Adrenal gland (tissue), 9 donors: ENCODE measurements at regions not wholly inside any gene's neighbourhood (a gene's known extent, or its start where the extent isn't known, plus 50 kb on each side); places are given as distances from the start of the nearest gene placed in this dataset.

Source experiments
- DNase-seq, 7 donors: peaks; one replicate each; pipeline ENCODE4 v3.0.0-alpha.2; 2019 to 2020
- H3K27ac ChIP-seq, 5 donors: fragments of 200-600 bp; sonication (generic) in 4 of 5; 1 replicate in 3 of 5; 2 replicates in 2 of 5; pipeline versions ENCODE4 v1.5.1 to v1.8.0; 2016 to 2020; ENCODE audit warnings: mild to moderate bottlenecking in 1 of 5
- H3K27me3 ChIP-seq: fragments of 200-600 bp; 2 replicates; pipeline ENCODE4 v1.8.0; 2021
- H3K36me3 ChIP-seq, 2 donors: fragments of 200-600 bp; replicated peaks in 1 of 2; 1 replicate in 1 of 2; 2 replicates in 1 of 2; pipeline versions ENCODE4 v1.5.1 to v1.8.0; 2018 to 2022
- H3K4me1 ChIP-seq, 2 donors: fragments of 200-600 bp; replicated peaks in 1 of 2; 1 replicate in 1 of 2; 2 replicates in 1 of 2; pipeline versions ENCODE4 v1.5.1 to v1.8.0; 2018 to 2021
- H3K4me3 ChIP-seq, 4 donors: fragments of 200-600 bp; sonication (generic) in 3 of 4; one replicate each; pipeline ENCODE4 v1.5.1; 2016 to 2018
- H3K9me3 ChIP-seq, 3 donors: fragments of 200-600 bp; sonication (generic) in 1 of 3; replicated peaks in 1 of 3; 1 replicate in 2 of 3; 2 replicates in 1 of 3; pipeline versions ENCODE4 v1.5.1 to v1.8.0; 2016 to 2021
- POLR2A ChIP-seq, 2 donors: fragments of 450-650 bp; IDR thresholded peaks; one replicate each; pipeline ENCODE4 v1.6.1; 2017; ENCODE audit warnings: antibody characterized with exemption in 2 of 2, mild to moderate bottlenecking in 2 of 2, moderate library complexity in 1 of 2
- WGBS, 4 donors: extraction: QIAGEN DNeasy Blood & Tissue Kit in 2 of 4; methylation state at CpG; one replicate each; pipeline versions ENCODE4 v1.1.5 to v1.1.7; 2013 to 2017; 5-methylcytosine and 5-hydroxymethylcytosine counted together
- intact Hi-C, 2 donors: fragments of 100-400 bp; cut with DNase I; formaldehyde crosslinking; loops; one replicate each; pipeline versions ENCODE4 v1.14.1 to v1.15.0; 2022 to 2023
- TF ChIP-seq, protein P1 (sequence below), 6 experiments: fragments of 450-650 bp in 4 of 6; fragments of 200-600 bp in 2 of 6; sonication (generic) in 1 of 6; IDR thresholded peaks; 1 replicate in 5 of 6; 2 replicates in 1 of 6; pipeline versions ENCODE4 v1.5.1 to v1.8.0; 2016 to 2021; ENCODE audit warnings: antibody characterized with exemption in 6 of 6, mild to moderate bottlenecking in 2 of 6, moderate library complexity in 1 of 6
- donor health status: healthy with polysubstance abuse.
- donor health status: Bipolar disorder and iron deficiency.
- donor health status: DM: yes; HTN: yes; CAD: no.
- donor health status: DM: no; HTN: no; CAD: no.
- donor health status: DM: no; HTN: no; CAD: no.

DNA sequence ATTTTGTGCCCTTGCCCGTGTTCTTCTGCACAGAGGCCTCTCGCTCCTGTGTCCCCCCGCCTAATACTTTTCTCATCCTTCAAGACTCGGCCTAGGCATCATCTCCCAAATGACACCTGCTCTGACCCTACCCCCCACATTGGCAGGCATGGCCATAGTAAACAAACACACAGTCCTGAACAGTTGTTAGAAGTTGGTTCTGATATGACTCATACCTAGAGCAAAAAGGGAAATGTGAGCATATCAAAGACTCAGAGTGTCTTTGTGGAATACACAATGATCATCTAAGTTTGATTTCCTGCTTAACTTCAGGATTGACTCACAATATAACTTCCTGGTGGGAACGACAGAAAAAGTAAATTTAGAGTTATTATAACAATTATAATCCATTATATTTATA is 120.5 kb downstream of the POLR2M start:
- 78 to 83% (median 80%) methylated on average over 5 of the region's 5 CpGs for WGBS, 4 donors
- intact Hi-C loops = no loop called here
- H3K27ac ChIP-seq = no peak overlapping the region
- H3K27me3 ChIP-seq = no peaks in the 10 kb centered on the region
- H3K36me3 ChIP-seq = no peaks in the 10 kb centered on the region
- H3K4me3 ChIP-seq = no peak overlapping the region
- H3K9me3 ChIP-seq = no peaks in the 10 kb centered on the region
- TF ChIP-seq POLR2A (IDR thresholded peaks at IDR 0.05) = no peak
- TF ChIP-seq, protein P1, sequence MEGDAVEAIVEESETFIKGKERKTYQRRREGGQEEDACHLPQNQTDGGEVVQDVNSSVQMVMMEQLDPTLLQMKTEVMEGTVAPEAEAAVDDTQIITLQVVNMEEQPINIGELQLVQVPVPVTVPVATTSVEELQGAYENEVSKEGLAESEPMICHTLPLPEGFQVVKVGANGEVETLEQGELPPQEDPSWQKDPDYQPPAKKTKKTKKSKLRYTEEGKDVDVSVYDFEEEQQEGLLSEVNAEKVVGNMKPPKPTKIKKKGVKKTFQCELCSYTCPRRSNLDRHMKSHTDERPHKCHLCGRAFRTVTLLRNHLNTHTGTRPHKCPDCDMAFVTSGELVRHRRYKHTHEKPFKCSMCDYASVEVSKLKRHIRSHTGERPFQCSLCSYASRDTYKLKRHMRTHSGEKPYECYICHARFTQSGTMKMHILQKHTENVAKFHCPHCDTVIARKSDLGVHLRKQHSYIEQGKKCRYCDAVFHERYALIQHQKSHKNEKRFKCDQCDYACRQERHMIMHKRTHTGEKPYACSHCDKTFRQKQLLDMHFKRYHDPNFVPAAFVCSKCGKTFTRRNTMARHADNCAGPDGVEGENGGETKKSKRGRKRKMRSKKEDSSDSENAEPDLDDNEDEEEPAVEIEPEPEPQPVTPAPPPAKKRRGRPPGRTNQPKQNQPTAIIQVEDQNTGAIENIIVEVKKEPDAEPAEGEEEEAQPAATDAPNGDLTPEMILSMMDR (IDR thresholded peaks at IDR 0.05) = no peak
- H3K4me1 ChIP-seq = no peaks in the 10 kb centered on the region
- no peak for DNase-seq

DNA sequence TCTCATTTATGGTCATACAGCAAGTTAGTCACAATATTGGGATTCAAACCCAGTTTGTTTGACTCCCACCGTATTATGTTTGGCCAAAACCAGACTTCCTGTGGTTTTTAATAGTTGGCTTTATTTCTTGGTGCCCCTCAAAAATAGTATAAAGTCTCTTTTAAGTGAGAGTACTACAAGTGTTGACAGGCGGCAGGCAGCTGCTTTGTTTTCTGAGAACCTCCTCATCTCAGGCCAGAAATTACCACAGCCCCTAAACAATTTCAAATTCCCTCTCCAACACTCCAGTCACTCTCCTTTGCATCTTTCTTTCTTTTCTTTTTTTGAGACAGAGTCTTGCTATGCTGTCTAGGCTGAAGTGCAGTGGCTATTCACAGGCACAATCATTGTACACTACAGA is 121.5 kb downstream of the POLR2M start:
- Histone ChIP-seq H3K36me3 (no peaks in the 10 kb centered on the region), H3K4me3 (no peak overlapping the region), H3K27me3 (no peaks in the 10 kb centered on the region), H3K27ac (no peak overlapping the region), H3K4me1 (no peaks in the 10 kb centered on the region), H3K9me3 (no peaks in the 10 kb centered on the region)
- no peak for DNase-seq
- intact Hi-C loops = no loop called here
- TF ChIP-seq POLR2A (IDR thresholded peaks at IDR 0.05) = no peak
- TF ChIP-seq, protein P1 (IDR thresholded peaks at IDR 0.05) = no peak
- 83 to 90% (median 85%) methylated on average over 2 of the region's 2 CpGs for WGBS, 4 donors

DNA sequence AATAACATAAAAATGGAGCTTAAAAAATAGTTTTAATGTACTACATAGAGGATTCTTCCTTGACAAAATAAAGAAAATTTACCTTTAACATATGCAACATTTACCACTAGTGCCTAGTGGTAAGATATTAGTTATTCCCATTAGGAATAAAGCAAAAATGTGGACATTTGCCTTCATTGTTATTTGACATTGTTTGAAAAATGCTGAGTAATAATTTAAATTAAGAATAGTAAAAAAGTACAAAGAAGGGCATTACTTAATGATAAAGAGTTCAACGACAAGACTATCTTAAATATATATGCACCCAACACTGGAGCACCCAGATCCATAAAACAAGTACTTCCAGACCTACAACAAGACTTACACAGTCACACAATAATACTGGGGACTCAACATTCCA is 125.7 kb downstream of the POLR2M start:
- H3K4me3 ChIP-seq = no peak overlapping the region
- no peaks in the 10 kb centered on the region for H3K4me1 ChIP-seq
- no peak overlapping the region for H3K27ac ChIP-seq
- WGBS, 4 donors = 94 to 100% (median 97%) methylated on average over 1 of the region's 1 CpG
- intact Hi-C loops = no loop called here
- DNase-seq = no peak
- no peaks in the 10 kb centered on the region for H3K27me3 ChIP-seq
- TF ChIP-seq, protein P1 (IDR thresholded peaks at IDR 0.05) = no peak
- H3K36me3 ChIP-seq = no peaks in the 10 kb centered on the region
- H3K9me3 ChIP-seq = no peaks in the 10 kb centered on the region

DNA sequence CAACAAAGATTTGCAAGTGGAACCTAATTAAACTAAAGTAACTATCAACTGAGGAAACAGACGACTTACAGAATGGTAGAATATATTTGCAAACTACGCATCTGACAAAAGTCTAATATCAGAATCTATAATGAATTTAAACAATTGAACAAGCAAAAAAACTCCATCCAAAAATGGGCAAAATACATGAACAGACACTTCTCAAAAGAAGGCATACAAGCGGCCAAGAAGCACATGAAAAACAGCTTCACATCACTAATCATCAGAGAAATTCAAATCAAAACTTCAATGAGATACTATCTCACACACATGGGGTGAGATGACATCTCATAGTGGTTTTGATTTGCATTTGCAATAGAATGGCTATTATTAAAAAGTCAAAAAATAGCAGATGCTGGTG is 128.6 kb downstream of the POLR2M start:
- DNase-seq = no peak
- no peak for TF ChIP-seq POLR2A (IDR thresholded peaks at IDR 0.05)
- TF ChIP-seq, protein P1 (IDR thresholded peaks at IDR 0.05) = no peak
- 89 to 93% (median 92%) methylated on average over 3 of the region's 3 CpGs for WGBS, 4 donors
- Histone ChIP-seq H3K27ac (no peak overlapping the region), H3K9me3 (no peaks in the 10 kb centered on the region), H3K27me3 (no peaks in the 10 kb centered on the region), H3K4me1 (no peaks in the 10 kb centered on the region), H3K4me3 (no peak overlapping the region), H3K36me3 (no peaks in the 10 kb centered on the region)
- intact Hi-C loops = no loop called here
